ENCODE measurements at regions not wholly inside any gene's neighbourhood (a gene's known extent, or its start where the extent isn't known, plus 50 kb on each side); places are given as distances from the start of the nearest gene placed in this dataset.

DNA sequence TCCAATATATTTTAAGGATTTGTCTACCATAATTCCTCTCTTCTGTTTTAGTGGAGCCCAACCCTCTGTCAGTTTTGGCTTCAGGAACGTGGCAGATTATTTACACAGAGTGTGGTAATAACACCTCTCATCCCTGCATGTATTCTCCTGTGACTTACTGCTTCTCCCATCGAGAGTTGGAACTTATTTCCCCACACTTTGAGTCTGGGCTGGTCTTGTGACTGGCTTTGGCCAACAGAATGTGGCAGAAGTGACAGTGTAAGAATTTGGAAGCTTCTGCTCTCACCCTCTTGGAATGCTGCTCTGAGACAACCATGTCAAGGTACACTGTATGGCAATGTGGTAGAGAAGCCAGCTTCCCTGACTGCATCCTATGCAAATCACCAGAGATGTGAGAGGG is 407.7 kb downstream of the EPM2A start:
- no peak overlapping the region for H3K4me3 ChIP-seq (ENCODE audit: low read depth, low read length)
- no peak for DNase-seq (ENCODE audit: low read depth)
- TF ChIP-seq, protein P1, sequence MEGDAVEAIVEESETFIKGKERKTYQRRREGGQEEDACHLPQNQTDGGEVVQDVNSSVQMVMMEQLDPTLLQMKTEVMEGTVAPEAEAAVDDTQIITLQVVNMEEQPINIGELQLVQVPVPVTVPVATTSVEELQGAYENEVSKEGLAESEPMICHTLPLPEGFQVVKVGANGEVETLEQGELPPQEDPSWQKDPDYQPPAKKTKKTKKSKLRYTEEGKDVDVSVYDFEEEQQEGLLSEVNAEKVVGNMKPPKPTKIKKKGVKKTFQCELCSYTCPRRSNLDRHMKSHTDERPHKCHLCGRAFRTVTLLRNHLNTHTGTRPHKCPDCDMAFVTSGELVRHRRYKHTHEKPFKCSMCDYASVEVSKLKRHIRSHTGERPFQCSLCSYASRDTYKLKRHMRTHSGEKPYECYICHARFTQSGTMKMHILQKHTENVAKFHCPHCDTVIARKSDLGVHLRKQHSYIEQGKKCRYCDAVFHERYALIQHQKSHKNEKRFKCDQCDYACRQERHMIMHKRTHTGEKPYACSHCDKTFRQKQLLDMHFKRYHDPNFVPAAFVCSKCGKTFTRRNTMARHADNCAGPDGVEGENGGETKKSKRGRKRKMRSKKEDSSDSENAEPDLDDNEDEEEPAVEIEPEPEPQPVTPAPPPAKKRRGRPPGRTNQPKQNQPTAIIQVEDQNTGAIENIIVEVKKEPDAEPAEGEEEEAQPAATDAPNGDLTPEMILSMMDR (IDR thresholded peaks at IDR 0.05; ENCODE audit: insufficient read depth, low read length): no peak

DNA sequence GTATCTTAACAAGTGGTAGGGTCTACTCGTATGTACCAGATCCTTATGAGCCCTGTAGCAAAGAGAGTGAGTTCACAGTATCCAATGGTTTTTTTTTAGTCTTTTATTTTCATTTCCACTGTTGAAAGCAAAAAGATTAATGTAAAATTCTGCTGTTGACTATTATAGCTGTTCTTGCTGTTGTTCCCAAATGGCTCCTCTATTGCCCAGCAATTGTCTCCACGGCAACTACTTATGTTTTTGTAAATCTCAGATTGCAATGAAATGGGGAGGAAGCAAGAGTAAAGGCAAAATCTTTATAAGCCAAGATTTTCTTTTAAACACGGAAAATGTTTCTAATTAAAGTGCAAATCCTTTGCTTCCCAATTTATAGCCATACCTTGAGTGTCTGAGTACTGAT is 406.1 kb downstream of the EPM2A start:
- TF ChIP-seq, protein P1 (IDR thresholded peaks at IDR 0.05; ENCODE audit: insufficient read depth, low read length): no peak
- DNase-seq (ENCODE audit: low read depth): no peak
- H3K4me3 ChIP-seq (ENCODE audit: low read depth, low read length): no peak overlapping the region

DNA sequence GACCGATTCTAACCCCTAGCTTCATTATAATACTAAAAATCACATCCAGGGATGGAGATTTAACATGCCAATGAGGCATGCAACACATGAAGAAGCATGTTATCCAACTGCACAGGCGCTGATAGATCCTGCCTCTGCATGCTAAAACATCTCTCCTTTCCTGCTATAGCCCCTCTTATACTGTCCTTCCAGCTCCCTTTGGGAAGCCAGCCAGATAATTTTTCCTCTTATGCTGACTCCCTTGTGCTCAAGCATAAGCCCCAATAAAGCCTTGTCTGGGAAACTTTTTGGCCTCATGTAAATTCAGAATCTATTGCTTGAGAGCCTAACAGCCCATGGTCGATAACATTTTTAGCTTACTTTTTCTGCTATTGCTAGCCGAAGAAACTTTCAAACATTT is 404.3 kb downstream of the EPM2A start:
- H3K4me3 ChIP-seq (ENCODE audit: low read depth, low read length): no peak overlapping the region
- DNase-seq (ENCODE audit: low read depth): no peak
- TF ChIP-seq, protein P1 (IDR thresholded peaks at IDR 0.05; ENCODE audit: insufficient read depth, low read length): no peak

DNA sequence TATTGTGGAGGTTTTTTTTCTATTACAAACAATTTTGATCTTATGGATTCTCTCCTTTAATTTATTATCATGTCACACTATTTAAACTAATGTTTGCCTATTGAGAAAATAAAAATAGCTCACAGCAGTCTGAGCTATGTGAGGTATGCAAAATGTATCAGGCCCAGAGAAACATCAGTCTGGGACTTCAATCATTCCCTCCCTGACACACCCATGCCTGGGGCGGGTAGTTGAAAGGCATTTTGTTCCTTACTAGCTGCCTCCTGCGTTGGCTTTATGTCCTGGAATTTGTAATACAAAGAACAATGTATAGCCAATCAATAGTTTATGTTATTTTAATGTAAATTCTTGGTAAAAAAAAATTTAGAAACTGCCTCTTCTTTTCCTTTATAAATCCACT is 403.3 kb downstream of the EPM2A start:
- no peak overlapping the region for H3K4me3 ChIP-seq (ENCODE audit: low read depth, low read length)
- TF ChIP-seq, protein P1 (IDR thresholded peaks at IDR 0.05; ENCODE audit: insufficient read depth, low read length): no peak
- DNase-seq (ENCODE audit: low read depth): no peak

DNA sequence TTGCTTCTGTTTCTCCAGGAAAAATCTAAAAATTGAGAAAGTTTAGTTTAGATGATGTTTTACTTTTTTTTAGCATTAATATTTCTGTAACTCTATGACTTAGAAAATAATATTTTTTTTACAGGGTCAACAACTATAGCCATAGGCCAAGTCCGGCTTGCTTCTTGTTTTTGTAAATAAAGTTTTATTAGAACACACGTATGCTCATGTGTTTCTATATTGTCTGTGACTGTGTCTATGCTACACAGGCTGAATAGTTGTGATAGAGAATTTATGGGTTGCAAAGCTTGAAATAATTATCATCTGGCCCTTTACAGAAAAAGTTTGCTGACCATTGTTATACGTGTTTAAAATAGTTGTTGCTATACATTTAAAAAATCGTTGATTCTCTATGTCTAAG is 399.2 kb downstream of the EPM2A start:
- DNase-seq (ENCODE audit: low read depth): no peak
- no peak overlapping the region for H3K4me3 ChIP-seq (ENCODE audit: low read depth, low read length)
- TF ChIP-seq, protein P1 (IDR thresholded peaks at IDR 0.05; ENCODE audit: insufficient read depth, low read length): no peak

DNA sequence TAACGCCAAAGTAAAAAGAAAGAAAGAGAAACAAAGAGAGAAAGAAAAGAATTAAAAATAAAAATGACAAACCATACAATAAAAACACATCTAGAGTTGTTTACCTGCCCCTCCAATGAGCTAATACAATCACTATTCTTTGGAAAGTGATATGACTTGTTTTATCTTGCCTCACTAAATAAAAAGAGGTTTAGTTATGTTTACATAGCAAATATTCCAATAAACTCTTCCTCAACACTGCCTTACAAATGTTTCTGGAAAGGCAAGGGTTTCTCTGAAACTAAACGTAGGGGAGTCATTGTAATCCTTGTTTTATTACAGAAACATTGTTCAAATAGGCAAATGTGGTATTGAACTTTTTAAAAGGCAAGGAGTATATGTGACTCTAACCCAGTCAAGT is 396.2 kb downstream of the EPM2A start:
- H3K4me3 ChIP-seq (ENCODE audit: low read depth, low read length): no peak overlapping the region
- TF ChIP-seq, protein P1 (IDR thresholded peaks at IDR 0.05; ENCODE audit: insufficient read depth, low read length): no peak
- no peak for DNase-seq (ENCODE audit: low read depth)

DNA sequence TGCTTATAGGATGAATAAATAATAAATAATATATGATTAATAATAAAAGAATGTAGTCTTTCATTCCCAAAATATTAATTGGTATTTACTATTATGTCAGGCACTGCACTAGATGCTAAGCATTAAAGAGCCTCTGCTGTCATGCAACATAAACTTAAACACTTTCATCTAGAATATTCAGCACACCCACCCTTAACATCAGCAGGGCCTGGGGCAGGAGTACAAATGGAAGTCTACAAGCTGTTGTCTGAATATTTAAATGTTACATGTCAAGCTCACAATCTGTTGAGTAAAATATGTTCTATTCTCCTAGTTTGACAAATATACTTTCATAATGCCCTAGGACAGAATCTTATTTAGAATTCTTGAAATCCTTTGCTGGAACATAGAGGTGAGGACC is 395.1 kb downstream of the EPM2A start:
- H3K4me3 ChIP-seq (ENCODE audit: low read depth, low read length): no peak overlapping the region
- TF ChIP-seq, protein P1 (IDR thresholded peaks at IDR 0.05; ENCODE audit: insufficient read depth, low read length): no peak
- DNase-seq (ENCODE audit: low read depth): no peak

Measured in fibroblast of the aortic adventitia (primary cell).